Esophagus muscularis mucosa (tissue), 3 donors: ENCODE measurements at regions not wholly inside any gene's neighbourhood (a gene's known extent, or its start where the extent isn't known, plus 50 kb on each side); places are given as distances from the start of the nearest gene placed in this dataset.
"Not testable (repeated sequence)": the region's sequence is repeated elsewhere in the genome, so short reads cannot be mapped to it uniquely, and the experiment has no call there.

Source experiments
- CTCF ChIP-seq, 3 experiments: fragments of 200-600 bp in 2 of 3; fragments of 450-650 bp in 1 of 3; sonication (generic) in 2 of 3; IDR thresholded peaks; one replicate each; pipeline ENCODE4 v1.5.1; 2017 to 2019; ENCODE audit warnings: antibody characterized with exemption in 3 of 3, mild to moderate bottlenecking in 2 of 3, moderate library complexity in 1 of 3
- POLR2AphosphoS5 ChIP-seq, 2 donors: sonication (generic); formaldehyde crosslinking; IDR thresholded peaks; one replicate each; pipeline ENCODE4 v1.6.1; 2017; ENCODE audit warnings: antibody characterized with exemption in 2 of 2

- TF ChIP-seq POLR2AphosphoS5, CTCF (IDR thresholded peaks at IDR 0.05): not testable (repeated sequence)
Observed at GRCh38 chr2:47726978-47727377, 56.0 kb upstream of the MSH6 start.
